HepG2 (cell line): ENCODE measurements at regions not wholly inside any gene's neighbourhood (a gene's known extent, or its start where the extent isn't known, plus 50 kb on each side); places are given as distances from the start of the nearest gene placed in this dataset.

Experiments used
- ASH2L ChIP-seq: fragments of 300-600, 200-600 bp; sonication (generic); IDR thresholded peaks from 2 replicates; pipeline ENCODE4 v1.7.0; 2017; ENCODE audit warnings: low read depth, mild to moderate bottlenecking, moderate library complexity, mixed read lengths, low read length; ENCODE audit not compliant: insufficient read length
- ATF7-NPFF ChIP-seq: sonication (generic); formaldehyde crosslinking; IDR thresholded peaks from 2 replicates; pipeline ENCODE4 v1.8.1; 2023; ENCODE audit warnings: mild to moderate bottlenecking, low read depth, missing genetic modification reagents, moderate library complexity
- GABPB1 ChIP-seq: IDR thresholded peaks from 2 replicates; pipeline ENCODE4 v1.6.1; 2016; ENCODE audit warnings: mild to moderate bottlenecking, missing genetic modification reagents, moderate library complexity, missing compliant biosample characterization
- GFI1 ChIP-seq: sonication (generic); formaldehyde crosslinking; IDR thresholded peaks from 2 replicates; pipeline ENCODE4 v1.5.0; 2020; ENCODE audit warnings: missing genetic modification reagents, mild to moderate bottlenecking, borderline replicate concordance
- HMGXB4 ChIP-seq, 2 experiments: sonication (generic) in 1 of 2; formaldehyde crosslinking in 1 of 2; IDR thresholded peaks; 2 replicates each; pipeline versions ENCODE4 v1.4.0 to v1.6.1; 2018 to 2020; ENCODE audit warnings: missing genetic modification reagents in 2 of 2, borderline replicate concordance in 1 of 2, low read depth in 1 of 2, mild to moderate bottlenecking in 1 of 2, missing biosample characterization in 1 of 2
- HOXA3 ChIP-seq: sonication (generic); formaldehyde crosslinking; IDR thresholded peaks from 2 replicates; pipeline ENCODE4 v1.5.0; 2020; ENCODE audit warnings: missing genetic modification reagents
- MED1 ChIP-seq: sonication (generic); formaldehyde crosslinking; IDR thresholded peaks from 2 replicates; pipeline ENCODE4 v1.4.0; 2020; ENCODE audit warnings: missing genetic modification reagents
- MTA1 ChIP-seq: sonication (generic); formaldehyde crosslinking; IDR thresholded peaks from 2 replicates; pipeline ENCODE4 v1.4.0; 2020; ENCODE audit warnings: missing genetic modification reagents, mild to moderate bottlenecking, borderline replicate concordance
- PHF8 ChIP-seq: sonication (generic); formaldehyde crosslinking; IDR thresholded peaks from 2 replicates; pipeline ENCODE4 v1.5.0; 2020; ENCODE audit warnings: missing genetic modification reagents
- POLR2G ChIP-seq: fragments of 200-400 bp; formaldehyde crosslinking; IDR thresholded peaks from 2 replicates; pipeline ENCODE4 v1.6.1; 2018; ENCODE audit warnings: mild to moderate bottlenecking, low read depth, low read length, moderate library complexity
- RAD21 ChIP-seq: fragments of 450-650 bp; formaldehyde crosslinking; IDR thresholded peaks from 2 replicates; pipeline ENCODE4 v1.5.0; 2020; ENCODE audit warnings: mild to moderate bottlenecking
- RXRB ChIP-seq: IDR thresholded peaks from 2 replicates; pipeline ENCODE4 v1.6.1; 2016; ENCODE audit warnings: borderline replicate concordance, missing genetic modification reagents, missing compliant biosample characterization
- SSRP1 ChIP-seq: IDR thresholded peaks from 2 replicates; pipeline ENCODE4 v1.6.1; 2016; ENCODE audit warnings: control low read depth
- TBX2 ChIP-seq: sonication (generic); formaldehyde crosslinking; IDR thresholded peaks from 2 replicates; pipeline ENCODE4 v1.5.0; 2020; ENCODE audit warnings: missing genetic modification reagents, mild to moderate bottlenecking, borderline replicate concordance
- ZNF350 ChIP-seq: sonication (generic); formaldehyde crosslinking; IDR thresholded peaks from 2 replicates; pipeline ENCODE4 v1.4.0; 2020; ENCODE audit warnings: mild to moderate bottlenecking, low read depth, missing genetic modification reagents, borderline replicate concordance
- ZNF543 ChIP-seq: sonication (generic); formaldehyde crosslinking; IDR thresholded peaks from 2 replicates; pipeline ENCODE4 v1.4.0; 2020; ENCODE audit warnings: mild to moderate bottlenecking, missing genetic modification reagents
- ZNF768 ChIP-seq: sonication (generic); formaldehyde crosslinking; IDR thresholded peaks from 2 replicates; pipeline ENCODE4 v1.4.0; 2020; ENCODE audit warnings: missing genetic modification reagents
- ZSCAN5A ChIP-seq: sonication (generic); formaldehyde crosslinking; IDR thresholded peaks from 2 replicates; pipeline ENCODE4 v1.8.0; 2022; ENCODE audit warnings: mild to moderate bottlenecking, missing genetic modification reagents, borderline replicate concordance
- TF ChIP-seq, protein P1 (sequence below): sonication (generic); formaldehyde crosslinking; IDR thresholded peaks from 2 replicates; pipeline ENCODE4 v1.4.0; 2020; ENCODE audit warnings: missing genetic modification reagents
- TF ChIP-seq, protein P2 (sequence below): sonication (generic); formaldehyde crosslinking; IDR thresholded peaks from 2 replicates; pipeline ENCODE4 v1.5.0; 2020; ENCODE audit warnings: mild to moderate bottlenecking, missing genetic modification reagents

GRCh38 chr16:88234421-88235271, 148.1 kb upstream of the ZNF469 start (continued):
- TF ChIP-seq HMGXB4 (CRISPR knock-in tag; IDR thresholded peaks at IDR 0.05; ENCODE audit: borderline replicate concordance in 1 of 2, low read depth in 1 of 2), result 0 out of 4 replicates have a peak, but pooled peaks of 1 of the 2 experiments have one; percentile 22
- TF ChIP-seq ZNF543 (CRISPR knock-in tag), result 0 out of 2 replicates have a peak, but pooled peaks have one; percentile 18
- TF ChIP-seq ATF7-NPFF (CRISPR knock-in tag), result peak; percentile 54
- TF ChIP-seq MED1 (CRISPR knock-in tag), result peak; percentile 55
- peak; percentile 40 for TF ChIP-seq ASH2L
- peak; percentile 40; the same call in 1 of the 2 replicates for TF ChIP-seq GABPB1 (CRISPR knock-in tag)
- TF ChIP-seq ZNF350 (CRISPR knock-in tag), result peak; percentile 53; the same call in 1 of the 2 replicates
- TF ChIP-seq TBX2, result peak; percentile 96
- TF ChIP-seq, protein P1, sequence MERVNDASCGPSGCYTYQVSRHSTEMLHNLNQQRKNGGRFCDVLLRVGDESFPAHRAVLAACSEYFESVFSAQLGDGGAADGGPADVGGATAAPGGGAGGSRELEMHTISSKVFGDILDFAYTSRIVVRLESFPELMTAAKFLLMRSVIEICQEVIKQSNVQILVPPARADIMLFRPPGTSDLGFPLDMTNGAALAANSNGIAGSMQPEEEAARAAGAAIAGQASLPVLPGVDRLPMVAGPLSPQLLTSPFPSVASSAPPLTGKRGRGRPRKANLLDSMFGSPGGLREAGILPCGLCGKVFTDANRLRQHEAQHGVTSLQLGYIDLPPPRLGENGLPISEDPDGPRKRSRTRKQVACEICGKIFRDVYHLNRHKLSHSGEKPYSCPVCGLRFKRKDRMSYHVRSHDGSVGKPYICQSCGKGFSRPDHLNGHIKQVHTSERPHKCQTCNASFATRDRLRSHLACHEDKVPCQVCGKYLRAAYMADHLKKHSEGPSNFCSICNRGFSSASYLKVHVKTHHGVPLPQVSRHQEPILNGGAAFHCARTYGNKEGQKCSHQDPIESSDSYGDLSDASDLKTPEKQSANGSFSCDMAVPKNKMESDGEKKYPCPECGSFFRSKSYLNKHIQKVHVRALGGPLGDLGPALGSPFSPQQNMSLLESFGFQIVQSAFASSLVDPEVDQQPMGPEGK (CRISPR knock-in tag), result peak; percentile 83
- 0 out of 2 replicates have a peak, but pooled peaks have one; percentile 34 for TF ChIP-seq GFI1 (CRISPR knock-in tag)
- peak; percentile 83 for TF ChIP-seq ZNF768 (CRISPR knock-in tag)
- peak; percentile 65; the same call in 1 of the 2 replicates for TF ChIP-seq MTA1 (CRISPR knock-in tag)
- peak; percentile 18; the same call in 1 of the 2 replicates for TF ChIP-seq HOXA3
- peak; percentile 49; the same call in 1 of the 2 replicates for TF ChIP-seq POLR2G
- 0 out of 2 replicates have a peak, but pooled peaks have one; percentile 37 for TF ChIP-seq SSRP1 (CRISPR knock-in tag)
- 0 out of 2 replicates have a peak, but pooled peaks have one; percentile 18 for TF ChIP-seq ZSCAN5A (CRISPR knock-in tag)
- TF ChIP-seq RAD21 (CRISPR knock-in tag), result peak; percentile 9; the same call in 1 of the 2 replicates
- TF ChIP-seq, protein P2, sequence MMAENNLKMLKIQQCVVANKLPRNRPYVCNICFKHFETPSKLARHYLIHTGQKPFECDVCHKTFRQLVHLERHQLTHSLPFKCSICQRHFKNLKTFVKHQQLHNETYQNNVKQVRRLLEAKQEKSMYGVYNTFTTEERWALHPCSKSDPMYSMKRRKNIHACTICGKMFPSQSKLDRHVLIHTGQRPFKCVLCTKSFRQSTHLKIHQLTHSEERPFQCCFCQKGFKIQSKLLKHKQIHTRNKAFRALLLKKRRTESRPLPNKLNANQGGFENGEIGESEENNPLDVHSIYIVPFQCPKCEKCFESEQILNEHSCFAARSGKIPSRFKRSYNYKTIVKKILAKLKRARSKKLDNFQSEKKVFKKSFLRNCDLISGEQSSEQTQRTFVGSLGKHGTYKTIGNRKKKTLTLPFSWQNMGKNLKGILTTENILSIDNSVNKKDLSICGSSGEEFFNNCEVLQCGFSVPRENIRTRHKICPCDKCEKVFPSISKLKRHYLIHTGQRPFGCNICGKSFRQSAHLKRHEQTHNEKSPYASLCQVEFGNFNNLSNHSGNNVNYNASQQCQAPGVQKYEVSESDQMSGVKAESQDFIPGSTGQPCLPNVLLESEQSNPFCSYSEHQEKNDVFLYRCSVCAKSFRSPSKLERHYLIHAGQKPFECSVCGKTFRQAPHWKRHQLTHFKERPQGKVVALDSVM (CRISPR knock-in tag), result peak; percentile 74
- TF ChIP-seq RXRB, result peak; percentile 27; the same call in 1 of the 2 replicates
- TF ChIP-seq PHF8 (CRISPR knock-in tag), result peak; percentile 53; the same call in 1 of the 2 replicates
